Keratinocyte (primary cell): ENCODE measurements at regions not wholly inside any gene's neighbourhood (a gene's known extent, or its start where the extent isn't known, plus 50 kb on each side); places are given as distances from the start of the nearest gene placed in this dataset.

Experiments used
- DNase-seq: peaks from one replicate; pipeline ENCODE4 v3.0.0-alpha.2; 2011; ENCODE audit warnings: low read depth, missing footprints, low spot score
- FAIRE-seq: peaks from 2 replicates; lab custom pipeline; 2011; peaks lifted over from hg19 to GRCh38; lab: Jason Lieb, UNC
- H2AFZ ChIP-seq: 2 replicates; pipeline ENCODE4 v1.6.0; 2012; ENCODE audit warnings: low read length, control low read depth, inconsistent platforms; ENCODE audit not compliant: control insufficient read depth
- H3K27ac ChIP-seq: 2 replicates; pipeline ENCODE4 v1.5.1; 2011; ENCODE audit warnings: low read length; ENCODE audit not compliant: control insufficient read depth, insufficient read depth
- H3K27me3 ChIP-seq: 3 replicates; pipeline ENCODE4 v1.6.0; 2011; ENCODE audit warnings: low read length; ENCODE audit not compliant: control insufficient read depth, insufficient read depth; ENCODE audit errors: extremely low read depth
- H3K36me3 ChIP-seq, 2 experiments: 2 replicates in 1 of 2; 3 replicates in 1 of 2; pipeline ENCODE4 v1.5.1; 2011; ENCODE audit warnings: low read length in 2 of 2, mild to moderate bottlenecking in 1 of 2; ENCODE audit not compliant: control insufficient read depth in 2 of 2, insufficient read depth in 2 of 2; ENCODE audit errors: extremely low read depth in 1 of 2
- H3K4me1 ChIP-seq: 3 replicates; pipeline ENCODE4 v1.5.1; 2011; ENCODE audit warnings: low read length; ENCODE audit not compliant: control insufficient read depth, insufficient read depth; ENCODE audit errors: extremely low read depth
- H3K4me2 ChIP-seq: 3 replicates; pipeline ENCODE4 v1.6.0; 2011; ENCODE audit warnings: low read depth, low read length; ENCODE audit not compliant: control insufficient read depth, insufficient read depth; ENCODE audit errors: extremely low read depth
- H3K4me3 ChIP-seq, 3 experiments: fragments of 200-600 bp in 1 of 3; sonication (generic) in 1 of 3; 2 replicates in 2 of 3; 3 replicates in 1 of 3; pipeline ENCODE4 v1.5.1; 2011 to 2016; ENCODE audit warnings: low read length in 3 of 3, mild to moderate bottlenecking in 3 of 3, control low read depth in 2 of 3, inconsistent platforms in 1 of 3, low read depth in 1 of 3, mixed read lengths in 1 of 3, mixed run types in 1 of 3, moderate library complexity in 1 of 3; ENCODE audit not compliant: control insufficient read depth in 2 of 3, insufficient read depth in 2 of 3; ENCODE audit errors: extremely low read depth in 1 of 3
- H3K79me2 ChIP-seq: 2 replicates; pipeline ENCODE4 v1.6.0; 2012; ENCODE audit warnings: low read length; ENCODE audit not compliant: control insufficient read depth, insufficient read depth
- H3K9ac ChIP-seq: 3 replicates; pipeline ENCODE4 v1.6.0; 2011; ENCODE audit warnings: low read length; ENCODE audit not compliant: control insufficient read depth, insufficient read depth; ENCODE audit errors: extremely low read depth
- H3K9me1 ChIP-seq: 3 replicates; pipeline ENCODE4 v1.6.0; 2011; ENCODE audit warnings: low read length; ENCODE audit not compliant: control insufficient read depth, insufficient read depth; ENCODE audit errors: extremely low read depth
- H3K9me3 ChIP-seq: 2 replicates; pipeline ENCODE4 v1.5.1; 2012; ENCODE audit warnings: low read depth, low read length; ENCODE audit not compliant: control insufficient read depth
- H4K20me1 ChIP-seq: 3 replicates; pipeline ENCODE4 v1.6.0; 2011; ENCODE audit warnings: low read length; ENCODE audit not compliant: control insufficient read depth, insufficient read depth; ENCODE audit errors: extremely low read depth
- EZH2 ChIP-seq: IDR thresholded peaks from one replicate; pipeline ENCODE4 v1.6.1; 2012; ENCODE audit warnings: inconsistent platforms, mild to moderate bottlenecking, low read length, moderate library complexity
- dilution Hi-C: fragments of 300-500 bp; cut with MboI; formaldehyde crosslinking; loops from one replicate; pipeline ENCODE4 v1.7.0; 2020; ENCODE audit warnings: low sequenced_read_pairs; ENCODE audit not compliant: extremely low pct_ligation_motif_present
- TF ChIP-seq, protein P1 (sequence below), 3 experiments: IDR thresholded peaks in 1 of 3; conservative IDR thresholded peaks in 1 of 3; optimal IDR thresholded peaks in 1 of 3; 2 replicates in 2 of 3; 3 replicates in 1 of 3; pipeline versions ENCODE3 to v1.5.1; 2011; ENCODE audit warnings: low read length in 3 of 3, mild to moderate bottlenecking in 3 of 3, moderate library complexity in 2 of 3, control low read depth in 1 of 3, inconsistent platforms in 1 of 3; ENCODE audit not compliant: insufficient read depth in 2 of 3; ENCODE audit errors: extremely low read depth in 1 of 3

DNA sequence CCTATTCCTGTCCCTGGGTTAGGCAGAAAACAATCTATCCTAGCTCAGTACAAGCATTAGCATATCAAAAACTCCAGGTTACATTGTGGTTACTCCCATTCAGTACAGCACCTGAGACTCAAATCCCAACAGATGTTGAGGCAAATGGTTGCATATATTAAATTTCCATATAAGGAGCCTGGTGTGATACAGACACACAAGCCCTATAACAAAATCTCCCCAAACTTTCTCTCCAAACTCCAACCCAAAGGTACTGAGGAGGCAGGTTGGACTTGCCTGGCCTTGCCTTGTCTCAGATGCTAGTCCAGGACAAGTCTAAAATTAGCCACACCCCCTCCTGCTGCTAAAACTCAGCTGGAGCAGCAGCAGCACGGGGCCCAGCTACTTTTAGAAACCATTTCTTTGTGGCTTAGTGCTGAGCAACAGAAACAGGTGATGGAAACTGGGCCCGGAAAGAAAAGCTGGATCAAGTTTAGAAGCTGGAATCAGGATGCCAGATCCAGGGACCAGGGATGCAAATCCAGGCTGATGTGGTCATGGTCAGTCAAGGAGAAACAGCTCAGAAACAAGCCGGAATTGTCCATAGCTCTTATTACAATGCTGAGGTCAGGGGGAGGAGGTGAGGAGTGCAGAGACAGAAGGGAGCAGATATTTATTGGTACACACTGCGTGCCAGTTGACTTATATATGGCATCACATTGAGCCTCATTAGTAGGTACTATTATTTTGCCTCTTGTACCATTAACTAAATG, 73.7 kb upstream of the AMOTL1 start:
- Histone ChIP-seq H3K4me3 (peak overlapping the region in 1 of 3 experiments; percentile 27), H3K4me1 (peaks cover 20% of the 10 kb centered on the region), H2AFZ (peak overlapping the region; percentile 51), H4K20me1 (no peaks in the 10 kb centered on the region), H3K36me3 (no peaks in the 10 kb centered on the region), H3K9ac (no peak overlapping the region), H3K9me1 (no peaks in the 10 kb centered on the region), H3K9me3 (no peaks in the 10 kb centered on the region), H3K27me3 (no peaks in the 10 kb centered on the region), H3K79me2 (no peaks in the 10 kb centered on the region), H3K27ac (peak overlapping the region; percentile 25), H3K4me2 (peak overlapping the region; percentile 75)
- dilution Hi-C loops, result no loop called here
- FAIRE-seq (peak; percentile 93), DNase-seq (no peak)
- TF ChIP-seq EZH2, result no peak

DNA sequence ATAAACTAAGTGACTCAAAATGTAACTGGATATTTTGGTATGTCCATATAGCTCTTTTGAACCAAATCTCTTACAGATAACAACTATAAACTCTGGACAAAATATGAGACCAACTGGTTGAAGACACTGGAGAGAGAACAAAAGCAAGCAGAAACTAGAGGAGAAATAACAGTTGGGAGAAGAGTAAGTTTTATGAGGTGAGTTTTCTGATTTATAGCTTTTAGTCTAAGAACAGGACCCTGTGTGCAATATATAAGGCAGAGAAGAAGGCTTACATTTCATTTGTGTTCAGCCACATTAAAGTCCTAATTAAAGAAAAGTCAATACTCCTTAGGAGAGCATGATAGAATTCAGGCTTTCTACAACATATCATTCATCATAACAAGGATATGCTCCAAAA, 71.0 kb upstream of the AMOTL1 start:
- no peak overlapping the region for H3K4me2 ChIP-seq

More for the DNA sequence above, 71.0 kb upstream of the AMOTL1 start:
- Histone ChIP-seq H3K27ac (no peak overlapping the region), H3K27me3 (no peaks in the 10 kb centered on the region), H3K36me3 (no peaks in the 10 kb centered on the region), H4K20me1 (no peaks in the 10 kb centered on the region), H3K9me1 (no peaks in the 10 kb centered on the region), H2AFZ (no peak overlapping the region), H3K9me3 (no peaks in the 10 kb centered on the region), H3K4me1 (peaks cover 20% of the 10 kb centered on the region), H3K79me2 (no peaks in the 10 kb centered on the region), H3K9ac (no peak overlapping the region), H3K4me3 (no peak overlapping the region)
- DNase-seq, result no peak
- TF ChIP-seq, protein P1, sequence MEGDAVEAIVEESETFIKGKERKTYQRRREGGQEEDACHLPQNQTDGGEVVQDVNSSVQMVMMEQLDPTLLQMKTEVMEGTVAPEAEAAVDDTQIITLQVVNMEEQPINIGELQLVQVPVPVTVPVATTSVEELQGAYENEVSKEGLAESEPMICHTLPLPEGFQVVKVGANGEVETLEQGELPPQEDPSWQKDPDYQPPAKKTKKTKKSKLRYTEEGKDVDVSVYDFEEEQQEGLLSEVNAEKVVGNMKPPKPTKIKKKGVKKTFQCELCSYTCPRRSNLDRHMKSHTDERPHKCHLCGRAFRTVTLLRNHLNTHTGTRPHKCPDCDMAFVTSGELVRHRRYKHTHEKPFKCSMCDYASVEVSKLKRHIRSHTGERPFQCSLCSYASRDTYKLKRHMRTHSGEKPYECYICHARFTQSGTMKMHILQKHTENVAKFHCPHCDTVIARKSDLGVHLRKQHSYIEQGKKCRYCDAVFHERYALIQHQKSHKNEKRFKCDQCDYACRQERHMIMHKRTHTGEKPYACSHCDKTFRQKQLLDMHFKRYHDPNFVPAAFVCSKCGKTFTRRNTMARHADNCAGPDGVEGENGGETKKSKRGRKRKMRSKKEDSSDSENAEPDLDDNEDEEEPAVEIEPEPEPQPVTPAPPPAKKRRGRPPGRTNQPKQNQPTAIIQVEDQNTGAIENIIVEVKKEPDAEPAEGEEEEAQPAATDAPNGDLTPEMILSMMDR (optimal IDR thresholded peaks at IDR 0.05 in 1 of 3, IDR thresholded peaks at IDR 0.05 in 1 of 3, conservative IDR thresholded peaks at IDR 0.05 in 1 of 3; ENCODE audit: extremely low read depth in 1 of 3, insufficient read depth in 2 of 3, low read length in 3 of 3), result no peak
- no peak for TF ChIP-seq EZH2
- dilution Hi-C loops, result no loop called here
- no peak for FAIRE-seq
